ENCODE measurements at regions not wholly inside any gene's neighbourhood (a gene's known extent, or its start where the extent isn't known, plus 50 kb on each side); places are given as distances from the start of the nearest gene placed in this dataset.

- DNase-seq (ENCODE audit: low read depth) (no peak), FAIRE-seq (no peak)
- TF ChIP-seq, protein P1, sequence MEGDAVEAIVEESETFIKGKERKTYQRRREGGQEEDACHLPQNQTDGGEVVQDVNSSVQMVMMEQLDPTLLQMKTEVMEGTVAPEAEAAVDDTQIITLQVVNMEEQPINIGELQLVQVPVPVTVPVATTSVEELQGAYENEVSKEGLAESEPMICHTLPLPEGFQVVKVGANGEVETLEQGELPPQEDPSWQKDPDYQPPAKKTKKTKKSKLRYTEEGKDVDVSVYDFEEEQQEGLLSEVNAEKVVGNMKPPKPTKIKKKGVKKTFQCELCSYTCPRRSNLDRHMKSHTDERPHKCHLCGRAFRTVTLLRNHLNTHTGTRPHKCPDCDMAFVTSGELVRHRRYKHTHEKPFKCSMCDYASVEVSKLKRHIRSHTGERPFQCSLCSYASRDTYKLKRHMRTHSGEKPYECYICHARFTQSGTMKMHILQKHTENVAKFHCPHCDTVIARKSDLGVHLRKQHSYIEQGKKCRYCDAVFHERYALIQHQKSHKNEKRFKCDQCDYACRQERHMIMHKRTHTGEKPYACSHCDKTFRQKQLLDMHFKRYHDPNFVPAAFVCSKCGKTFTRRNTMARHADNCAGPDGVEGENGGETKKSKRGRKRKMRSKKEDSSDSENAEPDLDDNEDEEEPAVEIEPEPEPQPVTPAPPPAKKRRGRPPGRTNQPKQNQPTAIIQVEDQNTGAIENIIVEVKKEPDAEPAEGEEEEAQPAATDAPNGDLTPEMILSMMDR (IDR thresholded peaks at IDR 0.05; ENCODE audit: insufficient read depth, low read length, severe bottlenecking): no peak
- Histone ChIP-seq H3K4me3 (ENCODE audit: low read depth, low read length) (no peak overlapping the region), H3K27me3 (ENCODE audit: control insufficient read depth, insufficient read depth, low read length) (no peaks in the 10 kb centered on the region), H3K36me3 (ENCODE audit: control insufficient read depth, insufficient read depth, low read length) (no peaks in the 10 kb centered on the region)
These were observed 684.6 kb upstream of the NR2F2 start for GRCh38 chr15:95645791-95646338.

DNA sequence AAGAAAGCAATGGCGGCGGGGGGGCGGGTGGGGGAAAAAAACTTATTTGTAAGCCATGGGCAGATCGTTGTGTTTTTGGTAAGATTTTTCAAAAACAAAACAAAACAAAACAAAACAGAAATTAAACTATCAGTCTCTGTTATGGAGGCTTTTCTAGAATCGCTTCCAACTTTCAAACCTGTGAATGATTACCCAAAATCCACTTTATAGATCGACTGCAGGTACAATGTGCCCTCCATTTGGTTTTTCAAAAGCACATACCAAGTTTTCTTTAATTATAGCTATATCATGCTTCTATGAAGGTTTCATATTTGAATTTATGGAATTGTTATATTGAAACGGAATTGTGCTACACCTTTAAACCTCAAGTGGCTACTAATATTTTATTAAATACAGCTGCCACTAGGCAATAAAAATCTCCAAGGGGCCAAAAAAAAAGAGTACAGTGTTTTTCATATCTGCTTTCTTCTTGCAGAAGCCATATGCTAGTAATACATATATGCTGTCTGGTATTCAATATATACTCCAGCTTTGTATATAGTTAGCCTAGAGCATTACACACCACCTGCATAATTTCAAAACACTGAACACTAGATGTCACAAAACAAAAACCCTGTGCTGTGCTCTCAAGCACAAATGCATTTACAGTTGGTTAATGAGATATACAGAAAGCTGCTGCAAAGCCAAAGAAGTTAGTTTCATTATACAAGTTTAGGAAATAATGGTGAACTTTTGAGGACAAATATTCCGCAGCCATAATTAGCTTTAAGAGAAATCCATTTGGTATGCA lies 683.8 kb upstream of the NR2F2 start:
- DNase-seq (ENCODE audit: low read depth) (no peak), FAIRE-seq (no peak)
- Histone ChIP-seq H3K4me3 (ENCODE audit: low read depth, low read length) (no peak overlapping the region), H3K36me3 (ENCODE audit: control insufficient read depth, insufficient read depth, low read length) (no peaks in the 10 kb centered on the region), H3K27me3 (ENCODE audit: control insufficient read depth, insufficient read depth, low read length) (no peaks in the 10 kb centered on the region)
- TF ChIP-seq, protein P1 (IDR thresholded peaks at IDR 0.05; ENCODE audit: insufficient read depth, low read length, severe bottlenecking): no peak

- DNase-seq (ENCODE audit: low read depth) (no peak), FAIRE-seq (no peak)
- Histone ChIP-seq H3K27me3 (ENCODE audit: control insufficient read depth, insufficient read depth, low read length) (no peaks in the 10 kb centered on the region), H3K36me3 (ENCODE audit: control insufficient read depth, insufficient read depth, low read length) (no peaks in the 10 kb centered on the region), H3K4me3 (ENCODE audit: low read depth, low read length) (no peak overlapping the region)
- TF ChIP-seq, protein P1 (IDR thresholded peaks at IDR 0.05; ENCODE audit: insufficient read depth, low read length, severe bottlenecking): no peak
These were observed 682.8 kb upstream of the NR2F2 start for GRCh38 chr15:95647531-95648277.

DNA sequence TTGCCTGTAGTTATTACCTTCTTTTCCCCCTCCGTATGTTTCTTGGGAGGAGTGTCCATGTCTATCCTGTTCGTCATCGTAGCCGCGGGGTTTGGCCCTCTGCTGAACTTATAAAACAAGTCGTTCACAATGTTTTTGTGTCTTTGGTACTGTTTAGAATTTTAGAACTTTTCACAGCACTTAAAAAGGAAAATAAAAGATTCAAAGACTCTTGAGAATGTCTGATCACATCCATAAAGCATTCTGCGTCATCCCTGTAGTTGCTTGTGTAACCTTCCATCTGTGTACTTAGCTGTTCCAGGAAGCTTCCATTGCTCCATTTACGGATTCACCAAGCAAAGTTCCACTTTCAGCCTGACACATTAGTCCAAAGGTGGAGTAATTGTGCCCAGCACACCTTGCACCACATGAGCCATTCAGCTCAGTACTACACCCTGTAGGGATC lies 677.1 kb upstream of the NR2F2 start:
- no peaks in the 10 kb centered on the region for H3K36me3 ChIP-seq (ENCODE audit: control insufficient read depth, insufficient read depth, low read length)
- DNase-seq (ENCODE audit: low read depth) (no peak), FAIRE-seq (no peak)
- no peaks in the 10 kb centered on the region for H3K27me3 ChIP-seq (ENCODE audit: control insufficient read depth, insufficient read depth, low read length)
- no peak overlapping the region for H3K4me3 ChIP-seq (ENCODE audit: low read depth, low read length)
- TF ChIP-seq, protein P1 (IDR thresholded peaks at IDR 0.05; ENCODE audit: insufficient read depth, low read length, severe bottlenecking): no peak

- Histone ChIP-seq H3K4me3 (ENCODE audit: low read depth, low read length) (no peak overlapping the region), H3K36me3 (ENCODE audit: control insufficient read depth, insufficient read depth, low read length) (no peaks in the 10 kb centered on the region), H3K27me3 (ENCODE audit: control insufficient read depth, insufficient read depth, low read length) (no peaks in the 10 kb centered on the region)
- TF ChIP-seq, protein P1 (IDR thresholded peaks at IDR 0.05; ENCODE audit: insufficient read depth, low read length, severe bottlenecking): no peak
- FAIRE-seq (no peak), DNase-seq (ENCODE audit: low read depth) (no peak)
These were observed 675.4 kb upstream of the NR2F2 start for GRCh38 chr15:95655089-95655607.
